ENCODE measurements at regions not wholly inside any gene's neighbourhood (a gene's known extent, or its start where the extent isn't known, plus 50 kb on each side); places are given as distances from the start of the nearest gene placed in this dataset.

DNA sequence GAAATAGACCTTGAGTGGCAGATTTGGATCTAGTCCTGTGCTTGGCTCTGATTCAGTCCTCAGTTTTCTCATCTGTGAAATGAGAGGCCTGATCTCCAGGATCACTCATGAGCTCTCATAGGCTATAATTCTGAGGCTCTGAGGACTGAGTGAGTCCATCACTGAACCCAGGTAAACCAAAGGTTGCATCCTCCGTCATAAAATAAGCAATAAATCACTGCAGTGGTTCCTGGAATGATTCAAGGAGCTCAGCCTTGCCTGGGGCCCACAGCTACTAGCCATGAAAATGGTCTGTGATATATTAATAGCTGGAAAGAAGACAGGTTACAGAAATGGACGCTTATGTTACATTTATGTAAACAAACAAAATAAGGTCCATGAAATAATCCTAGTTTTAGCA, 124.8 kb downstream of the MAP3K7 start:
- TF ChIP-seq POLR2AphosphoS5 (IDR thresholded peaks at IDR 0.05; ENCODE audit: low read depth) (no peak), EZH2 (IDR thresholded peaks at IDR 0.05; ENCODE audit: low read depth, unreplicated experiment) (no peak), CREB1 (CRISPR knock-in tag; IDR thresholded peaks at IDR 0.05; ENCODE audit: low read depth) (no peak)
- TF ChIP-seq, protein P1, sequence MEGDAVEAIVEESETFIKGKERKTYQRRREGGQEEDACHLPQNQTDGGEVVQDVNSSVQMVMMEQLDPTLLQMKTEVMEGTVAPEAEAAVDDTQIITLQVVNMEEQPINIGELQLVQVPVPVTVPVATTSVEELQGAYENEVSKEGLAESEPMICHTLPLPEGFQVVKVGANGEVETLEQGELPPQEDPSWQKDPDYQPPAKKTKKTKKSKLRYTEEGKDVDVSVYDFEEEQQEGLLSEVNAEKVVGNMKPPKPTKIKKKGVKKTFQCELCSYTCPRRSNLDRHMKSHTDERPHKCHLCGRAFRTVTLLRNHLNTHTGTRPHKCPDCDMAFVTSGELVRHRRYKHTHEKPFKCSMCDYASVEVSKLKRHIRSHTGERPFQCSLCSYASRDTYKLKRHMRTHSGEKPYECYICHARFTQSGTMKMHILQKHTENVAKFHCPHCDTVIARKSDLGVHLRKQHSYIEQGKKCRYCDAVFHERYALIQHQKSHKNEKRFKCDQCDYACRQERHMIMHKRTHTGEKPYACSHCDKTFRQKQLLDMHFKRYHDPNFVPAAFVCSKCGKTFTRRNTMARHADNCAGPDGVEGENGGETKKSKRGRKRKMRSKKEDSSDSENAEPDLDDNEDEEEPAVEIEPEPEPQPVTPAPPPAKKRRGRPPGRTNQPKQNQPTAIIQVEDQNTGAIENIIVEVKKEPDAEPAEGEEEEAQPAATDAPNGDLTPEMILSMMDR (conservative IDR thresholded peaks at IDR 0.05; ENCODE audit: low read depth in 2 of 2) = no peak
